ENCODE measurements at regions not wholly inside any gene's neighbourhood (a gene's known extent, or its start where the extent isn't known, plus 50 kb on each side); places are given as distances from the start of the nearest gene placed in this dataset.

- no peak overlapping the region for H2AFZ ChIP-seq (ENCODE audit: low read length)
- H2BK120ac ChIP-seq (ENCODE audit: low read depth, low read length, poor library complexity, severe bottlenecking) = no peak overlapping the region
- DNase-seq = no peak
- H2BK12ac ChIP-seq (ENCODE audit: insufficient read length, low read depth, low read length) = no peak overlapping the region
- H3K79me1 ChIP-seq (ENCODE audit: insufficient read depth, low read depth, low read length, poor library complexity, severe bottlenecking) = no peaks in the 10 kb centered on the region
- no peak overlapping the region for H3K9ac ChIP-seq (ENCODE audit: extremely low read depth, insufficient read length, low read length)
- H3K9me3 Mint-ChIP-seq = no peaks in the 10 kb centered on the region
- H3K9me3 ChIP-seq (ENCODE audit: control insufficient read depth, low read depth, low read length) = no peaks in the 10 kb centered on the region
- H4K91ac ChIP-seq (ENCODE audit: insufficient read length, low read depth, low read length) = no peak overlapping the region
- no peak overlapping the region for H3K14ac ChIP-seq (ENCODE audit: insufficient read depth, low read length)
- no peak overlapping the region for H2BK20ac ChIP-seq (ENCODE audit: low read depth, low read length, poor library complexity, severe bottlenecking)
- no peak overlapping the region for H3T11ph ChIP-seq (ENCODE audit: low read length)
- no peaks in the 10 kb centered on the region for H4K20me1 ChIP-seq (ENCODE audit: control insufficient read depth, insufficient read depth, insufficient read length)
- H3K36me3 Mint-ChIP-seq (ENCODE audit: insufficient read depth in 1 of 3, low read depth in 3 of 3) = peaks cover 0 to 6% (median 0%) of the 10 kb centered on the region in 3 experiments; a peak in 2 of 7 replicates
- no peak overlapping the region for H3K27ac ChIP-seq (ENCODE audit: insufficient read length, low read depth, low read length)
- H2BK5ac ChIP-seq (ENCODE audit: insufficient read length, low read length) = no peak overlapping the region
- H3K27me3 ChIP-seq (ENCODE audit: insufficient read depth, low read length) = no peaks in the 10 kb centered on the region
- no peak overlapping the region for H3K4me2 ChIP-seq (ENCODE audit: insufficient read depth, insufficient read length, low read length)
- H4K8ac ChIP-seq (replicated peaks; ENCODE audit: insufficient read length, low read depth, low read length) = no peak overlapping the region
- no peak overlapping the region for H2AK5ac ChIP-seq (ENCODE audit: insufficient read length, low read length)
- no peak overlapping the region for H2BK15ac ChIP-seq (ENCODE audit: low read depth, low read length)
- H3K23me2 ChIP-seq (ENCODE audit: insufficient read length, low read depth, low read length, poor library complexity, severe bottlenecking) = no peaks in the 10 kb centered on the region
- no peaks in the 10 kb centered on the region for H3K79me2 ChIP-seq (ENCODE audit: insufficient read depth, low read length)
- H3K4me3 Mint-ChIP-seq = no peak overlapping the region
- no peaks in the 10 kb centered on the region for H3K4me1 ChIP-seq (ENCODE audit: insufficient read depth, low read length)
- no peaks in the 10 kb centered on the region for H3K4me1 Mint-ChIP-seq
- H3K18ac ChIP-seq (ENCODE audit: insufficient read length, low read depth, low read length) = no peak overlapping the region
- H3K27ac Mint-ChIP-seq = no peak overlapping the region
- H4K5ac ChIP-seq (ENCODE audit: insufficient read length, low read depth, low read length) = no peak overlapping the region
- no peak overlapping the region for H3K4ac ChIP-seq (ENCODE audit: low read depth, low read length)
- H3K27me3 Mint-ChIP-seq (ENCODE audit: low read depth) = no peaks in the 10 kb centered on the region; the same call in 1 of the 2 replicates
- no peak overlapping the region for H3K23ac ChIP-seq (ENCODE audit: insufficient read length, low read depth, low read length)
- no peak overlapping the region for H3K56ac ChIP-seq (ENCODE audit: insufficient read length, low read depth, low read length)
- no peak for TF ChIP-seq CTCF (conservative IDR thresholded peaks at IDR 0.05)
These were observed 207.8 kb downstream of the SIPA1L2 start for GRCh38 chr1:232422098-232422497.
